Nephron progenitor cell (in vitro differentiated cells): ENCODE measurements at regions not wholly inside any gene's neighbourhood (a gene's known extent, or its start where the extent isn't known, plus 50 kb on each side); places are given as distances from the start of the nearest gene placed in this dataset.

ENCODE experiments used
- DNase-seq: peaks from one replicate; pipeline ENCODE4 v3.0.0; 2021
- H3K27ac Mint-ChIP-seq: 2 replicates; pipeline ENCODE4 v1.8.0; 2021; ENCODE audit warnings: mild to moderate bottlenecking, moderate library complexity, mixed read lengths
- H3K27me3 Mint-ChIP-seq: 2 replicates; pipeline ENCODE4 v1.8.0; 2021; ENCODE audit warnings: mild to moderate bottlenecking, low read depth, mixed read lengths; ENCODE audit not compliant: poor library complexity
- H3K36me3 Mint-ChIP-seq: 2 replicates; pipeline ENCODE4 v1.8.0; 2021; ENCODE audit warnings: low read depth, mixed read lengths
- H3K4me1 Mint-ChIP-seq: 2 replicates; pipeline ENCODE4 v1.8.0; 2021; ENCODE audit warnings: mixed read lengths
- H3K4me3 Mint-ChIP-seq: 2 replicates; pipeline ENCODE4 v1.8.0; 2021; ENCODE audit warnings: mild to moderate bottlenecking, moderate library complexity, mixed read lengths
- H3K9me3 Mint-ChIP-seq: 2 replicates; pipeline ENCODE4 v1.8.0; 2021; ENCODE audit warnings: mild to moderate bottlenecking, moderate library complexity, mixed read lengths
- CTCF ChIP-seq: fragments of 200-600 bp; sonication (generic); IDR thresholded peaks from 2 replicates; pipeline ENCODE4 v1.5.0; 2021; ENCODE audit warnings: antibody characterized with exemption

GRCh38 chr6:140644017-140644416 lies 1269.6 kb upstream of the CITED2 start:
- peaks cover 10% of the 10 kb centered on the region for H3K36me3 Mint-ChIP-seq
- H3K27ac Mint-ChIP-seq: no peak overlapping the region
- H3K27me3 Mint-ChIP-seq: no peaks in the 10 kb centered on the region
- TF ChIP-seq CTCF: no peak
- DNase-seq: no peak
- H3K9me3 Mint-ChIP-seq: peaks cover 28% of the 10 kb centered on the region
- no peaks in the 10 kb centered on the region for H3K4me1 Mint-ChIP-seq
- H3K4me3 Mint-ChIP-seq: no peak overlapping the region

- Mint-ChIP-seq H3K27me3 (peaks cover under 1% of the 10 kb centered on the region), H3K4me3 (no peak overlapping the region), H3K36me3 (no peaks in the 10 kb centered on the region), H3K27ac (no peak overlapping the region), H3K4me1 (peaks cover 11% of the 10 kb centered on the region), H3K9me3 (peaks cover 16% of the 10 kb centered on the region)
- TF ChIP-seq CTCF: no peak
- no peak for DNase-seq
These were observed 1267.0 kb upstream of the CITED2 start for GRCh38 chr6:140641412-140641811.

- Mint-ChIP-seq H3K4me3 (no peak overlapping the region), H3K9me3 (no peaks in the 10 kb centered on the region), H3K27me3 (peaks cover 3% of the 10 kb centered on the region), H3K4me1 (peaks cover 15% of the 10 kb centered on the region), H3K36me3 (no peaks in the 10 kb centered on the region), H3K27ac (no peak overlapping the region)
- no peak for DNase-seq
- no peak for TF ChIP-seq CTCF
These were observed 1262.5 kb upstream of the CITED2 start for GRCh38 chr6:140636908-140637402.

GRCh38 chr6:140636271-140636907 lies 1261.9 kb upstream of the CITED2 start:
- Mint-ChIP-seq H3K27ac (peak overlapping the region; percentile 87), H3K27me3 (peaks cover 3% of the 10 kb centered on the region), H3K4me3 (no peak overlapping the region), H3K36me3 (no peaks in the 10 kb centered on the region), H3K4me1 (peaks cover 15% of the 10 kb centered on the region), H3K9me3 (no peaks in the 10 kb centered on the region)
- DNase-seq: no peak
- no peak for TF ChIP-seq CTCF

GRCh38 chr6:140627002-140627401 lies 1252.6 kb upstream of the CITED2 start:
- Mint-ChIP-seq H3K36me3 (peaks cover 7% of the 10 kb centered on the region), H3K9me3 (peaks cover 38% of the 10 kb centered on the region), H3K4me1 (no peaks in the 10 kb centered on the region), H3K27ac (no peak overlapping the region), H3K4me3 (no peak overlapping the region), H3K27me3 (no peaks in the 10 kb centered on the region)
- no peak for TF ChIP-seq CTCF
- no peak for DNase-seq

- DNase-seq: no peak
- H3K27me3 Mint-ChIP-seq: no peaks in the 10 kb centered on the region
- peaks cover 7% of the 10 kb centered on the region for H3K36me3 Mint-ChIP-seq
- H3K4me3 Mint-ChIP-seq: no peak overlapping the region
- TF ChIP-seq CTCF: no peak
- H3K4me1 Mint-ChIP-seq: no peaks in the 10 kb centered on the region
- H3K9me3 Mint-ChIP-seq: peaks cover 32% of the 10 kb centered on the region
- no peak overlapping the region for H3K27ac Mint-ChIP-seq
These were observed 1249.0 kb upstream of the CITED2 start for GRCh38 chr6:140623498-140623897.
